SK-N-MC (cell line): ENCODE measurements at regions not wholly inside any gene's neighbourhood (a gene's known extent, or its start where the extent isn't known, plus 50 kb on each side); places are given as distances from the start of the nearest gene placed in this dataset.

Experiments
- EZH2 ChIP-seq: fragments of 200-600 bp; sonication (generic); IDR thresholded peaks from one replicate; pipeline ENCODE4 v1.6.1; 2017; ENCODE audit warnings: antibody characterized with exemption
- POLR2AphosphoS5 ChIP-seq: IDR thresholded peaks from 2 replicates; pipeline ENCODE4 v1.6.1; 2012; ENCODE audit warnings: mild to moderate bottlenecking, low read depth, low read length, borderline replicate concordance

GRCh38 chr7:81029511-81029910 is 110.7 kb upstream of the SEMA3C start:
- TF ChIP-seq POLR2AphosphoS5 (no peak), EZH2 (no peak)
